ENCODE measurements at regions not wholly inside any gene's neighbourhood (a gene's known extent, or its start where the extent isn't known, plus 50 kb on each side); places are given as distances from the start of the nearest gene placed in this dataset.
"Not testable (repeated sequence)": the region's sequence is repeated elsewhere in the genome, so short reads cannot be mapped to it uniquely, and the experiment has no call there.

DNA sequence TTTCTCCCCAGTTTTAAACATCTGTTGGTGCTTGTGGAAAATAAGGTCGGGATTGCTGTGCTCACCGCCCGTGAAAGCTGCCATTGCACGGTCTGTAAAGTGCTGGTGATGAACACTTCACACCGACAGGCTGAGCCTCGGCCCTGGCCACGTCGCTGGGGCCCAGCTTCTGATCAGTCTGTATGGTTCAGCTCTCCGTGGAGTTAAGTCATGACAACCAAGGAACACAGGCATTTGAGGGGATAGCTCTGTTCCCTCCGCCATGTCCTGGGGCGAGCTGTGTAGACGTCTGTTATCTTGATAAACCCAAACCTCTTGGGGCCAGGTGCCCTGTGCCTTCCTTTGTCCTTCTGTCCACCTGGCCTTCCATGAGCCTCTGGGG is 110.6 kb downstream of the METRNL start:
- TF ChIP-seq, protein P1, sequence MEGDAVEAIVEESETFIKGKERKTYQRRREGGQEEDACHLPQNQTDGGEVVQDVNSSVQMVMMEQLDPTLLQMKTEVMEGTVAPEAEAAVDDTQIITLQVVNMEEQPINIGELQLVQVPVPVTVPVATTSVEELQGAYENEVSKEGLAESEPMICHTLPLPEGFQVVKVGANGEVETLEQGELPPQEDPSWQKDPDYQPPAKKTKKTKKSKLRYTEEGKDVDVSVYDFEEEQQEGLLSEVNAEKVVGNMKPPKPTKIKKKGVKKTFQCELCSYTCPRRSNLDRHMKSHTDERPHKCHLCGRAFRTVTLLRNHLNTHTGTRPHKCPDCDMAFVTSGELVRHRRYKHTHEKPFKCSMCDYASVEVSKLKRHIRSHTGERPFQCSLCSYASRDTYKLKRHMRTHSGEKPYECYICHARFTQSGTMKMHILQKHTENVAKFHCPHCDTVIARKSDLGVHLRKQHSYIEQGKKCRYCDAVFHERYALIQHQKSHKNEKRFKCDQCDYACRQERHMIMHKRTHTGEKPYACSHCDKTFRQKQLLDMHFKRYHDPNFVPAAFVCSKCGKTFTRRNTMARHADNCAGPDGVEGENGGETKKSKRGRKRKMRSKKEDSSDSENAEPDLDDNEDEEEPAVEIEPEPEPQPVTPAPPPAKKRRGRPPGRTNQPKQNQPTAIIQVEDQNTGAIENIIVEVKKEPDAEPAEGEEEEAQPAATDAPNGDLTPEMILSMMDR (IDR thresholded peaks at IDR 0.05; ENCODE audit: poor library complexity, severe bottlenecking), result no peak
- ATAC-seq (ENCODE audit: low read depth), result no peak
- no peak for DNase-seq (ENCODE audit: low spot score)
- no peak overlapping the region for H3K27ac ChIP-seq (ENCODE audit: poor library complexity, severe bottlenecking)
- H3K4me3 ChIP-seq (ENCODE audit: severe bottlenecking), result no peak overlapping the region
- no peaks in the 10 kb centered on the region for H3K36me3 ChIP-seq (ENCODE audit: low read depth)
- H3K9me3 ChIP-seq (ENCODE audit: severe bottlenecking), result no peaks in the 10 kb centered on the region
- H3K27me3 ChIP-seq (ENCODE audit: insufficient read depth, poor library complexity, severe bottlenecking), result no peaks in the 10 kb centered on the region
- H3K4me1 ChIP-seq (ENCODE audit: insufficient read depth, poor library complexity, severe bottlenecking), result no peaks in the 10 kb centered on the region

DNA sequence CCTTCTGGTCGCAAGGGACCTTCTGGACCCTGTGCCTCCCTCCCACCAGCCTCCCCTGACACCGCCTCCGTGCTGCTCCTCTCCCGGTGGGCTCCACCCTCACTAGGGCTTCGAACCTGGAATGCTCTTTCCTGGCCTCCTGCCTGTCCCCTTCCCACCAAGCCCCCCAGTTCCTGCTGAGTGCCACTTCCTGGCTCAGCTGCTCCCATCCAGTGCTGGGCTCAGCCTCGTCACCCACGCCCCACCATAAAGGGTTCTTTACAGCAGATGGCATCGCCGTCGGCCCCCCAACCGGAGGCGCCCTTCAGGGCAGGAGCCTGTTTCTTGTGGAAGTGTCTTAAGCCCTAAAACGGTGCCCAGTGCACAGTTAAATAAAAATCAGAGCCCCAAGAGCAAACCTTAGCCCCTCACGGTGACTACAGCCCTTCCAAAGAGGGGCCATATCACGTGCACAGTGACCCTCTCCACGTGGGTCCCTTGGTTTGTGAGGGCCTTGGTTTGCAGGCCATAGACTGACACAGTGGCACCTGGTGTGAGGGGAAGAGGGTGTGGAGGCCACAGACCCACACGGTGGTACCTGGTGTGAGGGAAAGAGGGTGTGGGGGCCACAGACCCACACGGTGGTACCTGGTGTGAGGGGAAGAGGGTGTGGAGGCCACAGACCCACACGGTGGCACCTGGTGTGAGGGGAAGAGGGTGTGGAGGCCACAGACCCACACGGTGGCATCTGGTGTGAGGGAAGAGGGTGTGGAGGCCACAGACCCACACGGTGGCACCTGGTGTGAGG is 111.4 kb downstream of the METRNL start:
- no peak overlapping the region for H3K4me3 ChIP-seq (ENCODE audit: severe bottlenecking)
- no peaks in the 10 kb centered on the region for H3K36me3 ChIP-seq (ENCODE audit: low read depth)
- TF ChIP-seq, protein P1 (IDR thresholded peaks at IDR 0.05; ENCODE audit: poor library complexity, severe bottlenecking), result no peak
- no peak overlapping the region for H3K27ac ChIP-seq (ENCODE audit: poor library complexity, severe bottlenecking)
- no peaks in the 10 kb centered on the region for H3K4me1 ChIP-seq (ENCODE audit: insufficient read depth, poor library complexity, severe bottlenecking)
- H3K27me3 ChIP-seq (ENCODE audit: insufficient read depth, poor library complexity, severe bottlenecking), result no peaks in the 10 kb centered on the region
- H3K9me3 ChIP-seq (ENCODE audit: severe bottlenecking), result no peaks in the 10 kb centered on the region
- ATAC-seq (ENCODE audit: low read depth) (no peak), DNase-seq (ENCODE audit: low spot score) (peak; percentile 47)

- no peaks in the 10 kb centered on the region for H3K4me1 ChIP-seq (ENCODE audit: insufficient read depth, poor library complexity, severe bottlenecking)
- no peaks in the 10 kb centered on the region for H3K27me3 ChIP-seq (ENCODE audit: insufficient read depth, poor library complexity, severe bottlenecking)
- ATAC-seq (ENCODE audit: low read depth) (no peak), DNase-seq (ENCODE audit: low spot score) (peak; percentile 42)
- H3K36me3 ChIP-seq (ENCODE audit: low read depth), result no peaks in the 10 kb centered on the region
- H3K9me3 ChIP-seq (ENCODE audit: severe bottlenecking), result no peaks in the 10 kb centered on the region
- TF ChIP-seq, protein P1 (IDR thresholded peaks at IDR 0.05; ENCODE audit: poor library complexity, severe bottlenecking), result no peak
- no peak overlapping the region for H3K4me3 ChIP-seq (ENCODE audit: severe bottlenecking)
- H3K27ac ChIP-seq (ENCODE audit: poor library complexity, severe bottlenecking), result no peak overlapping the region
These were observed 112.2 kb downstream of the METRNL start for GRCh38 chr17:83191388-83192160.

DNA sequence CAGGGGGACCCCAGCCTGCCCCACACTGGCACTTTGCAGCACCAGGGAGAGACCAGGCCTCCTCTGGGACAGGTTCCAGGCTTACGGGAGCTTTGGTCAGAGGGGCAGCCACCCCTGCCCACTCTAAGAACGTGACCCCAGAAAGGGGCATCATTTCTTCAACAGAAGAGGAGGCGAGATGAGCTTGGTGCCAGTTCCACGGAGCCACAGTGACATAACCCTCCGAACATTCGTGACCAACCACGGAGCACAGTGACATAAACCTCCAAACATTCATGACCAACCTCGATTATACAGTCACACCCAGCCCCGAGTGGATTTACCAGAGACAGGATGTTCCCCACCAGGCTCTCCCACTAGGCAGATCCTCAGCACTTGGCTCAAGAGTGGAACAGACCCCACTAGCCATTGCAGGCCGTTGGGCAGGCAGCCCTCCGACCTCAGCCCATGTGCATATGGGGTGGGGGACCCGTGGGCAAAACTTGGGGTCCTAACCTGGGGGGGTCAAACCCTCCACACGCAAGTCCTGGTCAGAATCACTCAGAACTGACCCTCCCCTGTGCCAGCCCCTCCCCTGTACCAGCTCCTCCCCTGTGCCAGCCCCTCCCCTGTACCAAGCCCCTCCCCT is 112.9 kb downstream of the METRNL start:
- H3K4me3 ChIP-seq (ENCODE audit: severe bottlenecking), result no peak overlapping the region
- H3K4me1 ChIP-seq (ENCODE audit: insufficient read depth, poor library complexity, severe bottlenecking), result no peaks in the 10 kb centered on the region
- ATAC-seq (ENCODE audit: low read depth) (no peak), DNase-seq (ENCODE audit: low spot score) (peak; percentile 28)
- H3K36me3 ChIP-seq (ENCODE audit: low read depth), result no peaks in the 10 kb centered on the region
- H3K27ac ChIP-seq (ENCODE audit: poor library complexity, severe bottlenecking), result no peak overlapping the region
- TF ChIP-seq, protein P1 (IDR thresholded peaks at IDR 0.05; ENCODE audit: poor library complexity, severe bottlenecking), result no peak
- no peaks in the 10 kb centered on the region for H3K27me3 ChIP-seq (ENCODE audit: insufficient read depth, poor library complexity, severe bottlenecking)
- no peaks in the 10 kb centered on the region for H3K9me3 ChIP-seq (ENCODE audit: severe bottlenecking)

DNA sequence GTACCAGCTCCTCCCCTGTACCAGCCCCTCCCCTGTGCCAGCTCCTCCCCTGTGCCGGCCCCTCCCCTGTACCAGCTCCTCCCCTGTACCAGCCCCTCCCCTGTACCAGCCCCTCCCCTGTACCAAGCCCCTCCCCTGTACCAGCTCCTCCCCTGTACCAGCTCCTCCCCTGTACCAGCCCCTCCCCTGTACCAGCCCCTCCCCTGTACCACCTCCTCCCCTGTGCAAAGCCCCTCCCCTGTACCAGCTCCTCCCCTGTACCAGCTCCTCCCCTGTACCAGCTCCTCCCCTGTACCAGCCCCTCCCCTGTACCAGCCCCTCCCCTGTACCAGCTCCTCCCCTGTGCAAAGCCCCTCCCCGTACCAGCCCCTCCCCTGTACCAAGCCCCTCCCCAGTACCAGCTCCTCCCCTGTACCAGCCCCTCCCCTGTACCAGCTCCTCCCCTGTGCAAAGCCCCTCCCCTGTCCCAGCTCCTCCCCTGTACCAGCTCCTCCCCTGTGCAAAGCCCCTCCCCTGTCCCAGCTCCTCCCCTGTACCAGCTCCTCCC is 113.5 kb downstream of the METRNL start:
- not testable (repeated sequence) for DNase-seq (ENCODE audit: low spot score); H3K27ac ChIP-seq (ENCODE audit: poor library complexity, severe bottlenecking); ATAC-seq (ENCODE audit: low read depth); H3K27me3 ChIP-seq (ENCODE audit: insufficient read depth, poor library complexity, severe bottlenecking); H3K4me1 ChIP-seq (ENCODE audit: insufficient read depth, poor library complexity, severe bottlenecking); H3K9me3 ChIP-seq (ENCODE audit: severe bottlenecking); H3K4me3 ChIP-seq (ENCODE audit: severe bottlenecking); H3K36me3 ChIP-seq (ENCODE audit: low read depth)
